SK-N-SH treated with all-trans-retinoic acid at 6 μM for 48 hours (cell line): ENCODE measurements at regions not wholly inside any gene's neighbourhood (a gene's known extent, or its start where the extent isn't known, plus 50 kb on each side); places are given as distances from the start of the nearest gene placed in this dataset.

Source experiments
- BACH2 ChIP-seq: fragments of 250-450 bp; sonication (Bioruptor Pico); IDR thresholded peaks from 2 replicates; pipeline ENCODE4 v1.9.0; 2021; ENCODE audit warnings: mild to moderate bottlenecking, borderline replicate concordance
- GLIS3 ChIP-seq: fragments of 250-450 bp; sonication (Bioruptor Pico); IDR thresholded peaks from 2 replicates; pipeline ENCODE4 v1.5.0; 2020; ENCODE audit warnings: mild to moderate bottlenecking, moderate library complexity
- PPARA ChIP-seq: fragments of 250-450 bp; sonication (Bioruptor Pico); IDR thresholded peaks from 2 replicates; pipeline ENCODE4 v1.5.0; 2020; ENCODE audit warnings: mild to moderate bottlenecking, borderline replicate concordance
- RARB ChIP-seq: fragments of 250-450 bp; sonication (Bioruptor Pico); IDR thresholded peaks from 2 replicates; pipeline ENCODE4 v1.8.0; 2021; ENCODE audit warnings: mild to moderate bottlenecking, moderate library complexity
- ZFP3 ChIP-seq: fragments of 250-450 bp; sonication (Bioruptor Pico); IDR thresholded peaks from 2 replicates; pipeline ENCODE4 v1.5.0; 2020; ENCODE audit warnings: mild to moderate bottlenecking, moderate library complexity
- ZNF70 ChIP-seq: fragments of 450-650 bp; formaldehyde crosslinking; IDR thresholded peaks from 2 replicates; pipeline ENCODE4 v1.5.0; 2020; ENCODE audit warnings: mild to moderate bottlenecking, moderate library complexity
- ZNF8 ChIP-seq: fragments of 450-650 bp; formaldehyde crosslinking; IDR thresholded peaks from 2 replicates; pipeline ENCODE4 v1.5.0; 2020; ENCODE audit warnings: mild to moderate bottlenecking, moderate library complexity
- TF ChIP-seq, protein P1 (sequence below): fragments of 250-450 bp; sonication (Bioruptor Pico); IDR thresholded peaks from 2 replicates; pipeline ENCODE4 v1.8.0; 2020; ENCODE audit warnings: mild to moderate bottlenecking, moderate library complexity, borderline replicate concordance

GRCh38 chr10:108323274-108323798 is 1158.8 kb upstream of the SORCS1 start:
- TF ChIP-seq, protein P1, sequence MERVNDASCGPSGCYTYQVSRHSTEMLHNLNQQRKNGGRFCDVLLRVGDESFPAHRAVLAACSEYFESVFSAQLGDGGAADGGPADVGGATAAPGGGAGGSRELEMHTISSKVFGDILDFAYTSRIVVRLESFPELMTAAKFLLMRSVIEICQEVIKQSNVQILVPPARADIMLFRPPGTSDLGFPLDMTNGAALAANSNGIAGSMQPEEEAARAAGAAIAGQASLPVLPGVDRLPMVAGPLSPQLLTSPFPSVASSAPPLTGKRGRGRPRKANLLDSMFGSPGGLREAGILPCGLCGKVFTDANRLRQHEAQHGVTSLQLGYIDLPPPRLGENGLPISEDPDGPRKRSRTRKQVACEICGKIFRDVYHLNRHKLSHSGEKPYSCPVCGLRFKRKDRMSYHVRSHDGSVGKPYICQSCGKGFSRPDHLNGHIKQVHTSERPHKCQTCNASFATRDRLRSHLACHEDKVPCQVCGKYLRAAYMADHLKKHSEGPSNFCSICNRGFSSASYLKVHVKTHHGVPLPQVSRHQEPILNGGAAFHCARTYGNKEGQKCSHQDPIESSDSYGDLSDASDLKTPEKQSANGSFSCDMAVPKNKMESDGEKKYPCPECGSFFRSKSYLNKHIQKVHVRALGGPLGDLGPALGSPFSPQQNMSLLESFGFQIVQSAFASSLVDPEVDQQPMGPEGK (CRISPR knock-in tag), result no peak
- TF ChIP-seq BACH2 (CRISPR knock-in tag), result no peak
- TF ChIP-seq ZNF70 (CRISPR knock-in tag), result no peak
- TF ChIP-seq RARB (CRISPR knock-in tag), result no peak
- no peak for TF ChIP-seq PPARA (CRISPR knock-in tag)
- TF ChIP-seq ZFP3 (CRISPR knock-in tag), result no peak
- no peak for TF ChIP-seq GLIS3 (CRISPR knock-in tag)
- no peak for TF ChIP-seq ZNF8 (CRISPR knock-in tag)
